ENCODE measurements at regions not wholly inside any gene's neighbourhood (a gene's known extent, or its start where the extent isn't known, plus 50 kb on each side); places are given as distances from the start of the nearest gene placed in this dataset.

DNA sequence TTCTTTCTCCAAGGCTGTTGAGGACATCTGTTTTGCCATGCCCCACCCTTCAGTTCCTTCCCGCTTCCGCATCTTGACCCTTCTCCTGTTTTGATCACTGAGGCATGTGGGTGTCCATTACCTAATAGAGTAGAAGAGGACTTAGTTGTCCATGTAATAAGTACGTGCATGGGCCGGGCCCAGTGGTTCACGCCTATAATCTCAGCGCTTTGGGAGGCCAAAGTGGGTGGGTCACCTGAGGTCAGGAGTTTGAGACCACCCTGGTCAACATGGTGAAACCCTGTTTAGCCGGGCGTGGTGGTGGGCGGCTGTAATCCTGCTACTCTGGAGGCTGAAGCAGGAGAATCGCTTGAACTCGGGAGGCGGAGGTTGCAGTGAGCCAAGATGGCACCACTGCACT, 637.8 kb upstream of the EEF2KMT start:
- Mint-ChIP-seq H3K9me3 (peaks cover 61% of the 10 kb centered on the region), H3K27me3 (ENCODE audit: insufficient read depth) (no peaks in the 10 kb centered on the region), H3K4me3 (no peak overlapping the region), H3K27ac (no peak overlapping the region), H3K4me1 (ENCODE audit: low read depth) (no peaks in the 10 kb centered on the region), H3K36me3 (ENCODE audit: low read depth) (peaks cover 6% of the 10 kb centered on the region; the same call in 1 of the 2 replicates)
- TF ChIP-seq, protein P1, sequence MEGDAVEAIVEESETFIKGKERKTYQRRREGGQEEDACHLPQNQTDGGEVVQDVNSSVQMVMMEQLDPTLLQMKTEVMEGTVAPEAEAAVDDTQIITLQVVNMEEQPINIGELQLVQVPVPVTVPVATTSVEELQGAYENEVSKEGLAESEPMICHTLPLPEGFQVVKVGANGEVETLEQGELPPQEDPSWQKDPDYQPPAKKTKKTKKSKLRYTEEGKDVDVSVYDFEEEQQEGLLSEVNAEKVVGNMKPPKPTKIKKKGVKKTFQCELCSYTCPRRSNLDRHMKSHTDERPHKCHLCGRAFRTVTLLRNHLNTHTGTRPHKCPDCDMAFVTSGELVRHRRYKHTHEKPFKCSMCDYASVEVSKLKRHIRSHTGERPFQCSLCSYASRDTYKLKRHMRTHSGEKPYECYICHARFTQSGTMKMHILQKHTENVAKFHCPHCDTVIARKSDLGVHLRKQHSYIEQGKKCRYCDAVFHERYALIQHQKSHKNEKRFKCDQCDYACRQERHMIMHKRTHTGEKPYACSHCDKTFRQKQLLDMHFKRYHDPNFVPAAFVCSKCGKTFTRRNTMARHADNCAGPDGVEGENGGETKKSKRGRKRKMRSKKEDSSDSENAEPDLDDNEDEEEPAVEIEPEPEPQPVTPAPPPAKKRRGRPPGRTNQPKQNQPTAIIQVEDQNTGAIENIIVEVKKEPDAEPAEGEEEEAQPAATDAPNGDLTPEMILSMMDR (IDR thresholded peaks at IDR 0.05), result no peak
- no peak for DNase-seq

DNA sequence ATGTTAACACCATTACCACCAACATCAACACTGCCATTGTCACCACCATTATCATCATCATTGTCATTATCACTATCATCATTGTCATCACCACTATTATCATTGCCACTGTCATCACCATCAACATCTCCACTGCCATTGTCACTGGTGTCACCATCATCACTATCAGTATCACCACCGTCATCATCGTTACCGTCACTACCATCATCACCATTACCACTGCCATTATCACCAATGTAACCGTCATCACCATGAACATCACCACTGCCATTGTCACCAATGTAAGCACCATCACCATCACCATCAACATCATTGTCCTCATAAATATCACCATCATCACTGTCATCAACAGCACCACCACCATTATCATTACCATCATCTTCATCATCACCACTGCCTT, 633.2 kb upstream of the EEF2KMT start:
- H3K27me3 Mint-ChIP-seq (ENCODE audit: insufficient read depth), result no peaks in the 10 kb centered on the region
- H3K4me1 Mint-ChIP-seq (ENCODE audit: low read depth), result no peaks in the 10 kb centered on the region
- H3K27ac Mint-ChIP-seq, result no peak overlapping the region
- TF ChIP-seq, protein P1 (IDR thresholded peaks at IDR 0.05), result no peak
- no peaks in the 10 kb centered on the region for H3K36me3 Mint-ChIP-seq (ENCODE audit: low read depth)
- no peak overlapping the region for H3K4me3 Mint-ChIP-seq
- no peak for DNase-seq
- peaks cover 51% of the 10 kb centered on the region for H3K9me3 Mint-ChIP-seq

DNA sequence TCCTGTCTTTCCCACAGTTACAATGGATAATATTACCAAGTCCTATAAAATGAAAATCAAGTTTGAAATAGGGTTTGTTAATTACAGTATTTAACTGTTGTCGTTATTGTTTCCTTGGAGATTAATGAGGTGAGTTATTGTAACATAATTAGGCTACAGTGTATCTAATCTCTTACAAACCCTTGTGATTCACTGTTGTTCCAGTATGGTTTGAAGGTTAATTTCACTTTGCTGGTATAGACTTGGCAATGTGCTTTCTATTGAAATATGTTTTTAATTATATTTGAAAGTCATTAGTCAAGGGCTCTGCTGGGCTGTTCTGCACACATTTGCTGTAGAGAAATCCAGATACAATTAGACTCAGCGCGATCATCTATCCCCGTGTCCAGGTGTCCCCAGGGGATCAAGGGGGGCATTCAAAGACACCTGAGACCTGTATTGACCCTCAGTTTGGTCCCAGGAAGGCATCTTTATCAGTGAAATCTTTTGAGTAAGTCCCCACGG, 624.6 kb upstream of the EEF2KMT start:
- no peaks in the 10 kb centered on the region; the same call in 1 of the 2 replicates for H3K36me3 Mint-ChIP-seq (ENCODE audit: low read depth)
- no peak overlapping the region for H3K4me3 Mint-ChIP-seq
- peaks cover 29% of the 10 kb centered on the region for H3K9me3 Mint-ChIP-seq
- H3K27ac Mint-ChIP-seq, result no peak overlapping the region
- H3K4me1 Mint-ChIP-seq (ENCODE audit: low read depth), result no peaks in the 10 kb centered on the region
- no peaks in the 10 kb centered on the region; the same call in 1 of the 2 replicates for H3K27me3 Mint-ChIP-seq (ENCODE audit: insufficient read depth)
- TF ChIP-seq, protein P1 (IDR thresholded peaks at IDR 0.05), result no peak
- DNase-seq, result no peak

DNA sequence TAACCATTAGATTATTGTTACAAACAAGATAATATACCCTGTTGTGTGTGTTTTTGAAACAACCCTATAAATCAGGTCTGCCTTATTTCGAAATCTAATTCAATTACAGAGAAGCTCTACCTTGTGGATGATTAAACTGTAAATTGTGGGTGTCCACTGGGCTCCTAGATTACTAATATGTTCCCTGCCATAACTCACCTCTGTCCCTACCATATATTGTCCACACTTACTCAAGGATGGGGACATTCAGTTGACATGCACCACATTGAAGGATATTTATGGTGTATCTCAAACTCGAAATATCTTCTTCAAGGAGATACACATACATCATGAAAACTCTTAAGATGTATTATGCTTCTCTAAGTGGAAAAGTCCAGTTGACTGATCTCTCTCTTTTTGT, 617.6 kb upstream of the EEF2KMT start:
- H3K4me3 Mint-ChIP-seq, result no peak overlapping the region
- H3K36me3 Mint-ChIP-seq (ENCODE audit: low read depth), result peaks cover 5% of the 10 kb centered on the region; the same call in 1 of the 2 replicates
- H3K4me1 Mint-ChIP-seq (ENCODE audit: low read depth), result no peaks in the 10 kb centered on the region
- peaks cover 2% of the 10 kb centered on the region; the same call in 1 of the 2 replicates for H3K27me3 Mint-ChIP-seq (ENCODE audit: insufficient read depth)
- peaks cover 41% of the 10 kb centered on the region for H3K9me3 Mint-ChIP-seq
- TF ChIP-seq, protein P1 (IDR thresholded peaks at IDR 0.05), result no peak
- no peak for DNase-seq
- no peak overlapping the region for H3K27ac Mint-ChIP-seq

DNA sequence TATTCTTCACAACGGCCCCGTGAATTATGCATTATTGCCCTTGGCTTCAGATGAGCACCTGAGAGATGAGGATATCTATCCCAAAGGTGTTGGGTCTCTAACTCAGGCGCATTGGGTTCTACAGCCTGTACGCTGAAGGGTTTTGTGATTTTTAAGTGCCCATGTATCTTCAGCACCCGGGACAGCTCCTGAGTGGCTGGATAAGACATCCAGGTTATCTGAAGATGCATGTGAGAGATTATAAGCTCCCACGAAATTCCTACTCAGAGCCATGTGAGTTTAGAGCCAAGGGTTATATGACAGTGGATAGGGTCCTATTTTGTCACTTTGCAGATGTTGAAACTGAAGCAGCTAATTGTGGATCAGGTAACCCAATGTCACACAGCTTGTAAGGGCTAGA, 612.3 kb upstream of the EEF2KMT start:
- TF ChIP-seq, protein P1 (IDR thresholded peaks at IDR 0.05), result no peak
- Mint-ChIP-seq H3K27me3 (ENCODE audit: insufficient read depth) (peaks cover 4% of the 10 kb centered on the region), H3K9me3 (peaks cover 59% of the 10 kb centered on the region), H3K4me3 (no peak overlapping the region), H3K36me3 (ENCODE audit: low read depth) (no peaks in the 10 kb centered on the region), H3K4me1 (ENCODE audit: low read depth) (no peaks in the 10 kb centered on the region), H3K27ac (no peak overlapping the region)
- no peak for DNase-seq

DNA sequence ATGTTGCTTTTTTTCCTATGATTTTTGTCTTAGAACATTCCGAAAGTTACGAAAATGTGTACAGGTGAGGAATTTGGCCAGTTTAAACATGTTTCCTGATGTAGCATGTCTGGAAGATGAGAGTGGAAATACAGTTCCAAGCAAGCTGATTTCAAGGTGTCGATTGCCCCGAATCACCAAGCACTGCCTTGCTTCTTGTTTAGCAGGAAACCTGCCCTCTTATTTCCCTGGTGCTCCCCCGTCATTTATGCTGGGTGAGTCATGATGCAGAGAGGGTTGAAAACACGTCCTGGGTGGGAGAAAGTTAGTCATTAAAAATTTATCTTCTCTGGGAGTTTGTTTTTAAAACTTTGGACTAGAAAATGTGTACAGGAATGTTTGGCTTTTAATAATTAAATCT, 608.6 kb upstream of the EEF2KMT start:
- Mint-ChIP-seq H3K36me3 (ENCODE audit: low read depth) (peaks cover 5% of the 10 kb centered on the region; the same call in 1 of the 2 replicates), H3K4me1 (ENCODE audit: low read depth) (no peaks in the 10 kb centered on the region), H3K4me3 (no peak overlapping the region), H3K27me3 (ENCODE audit: insufficient read depth) (peaks cover 4% of the 10 kb centered on the region), H3K9me3 (peaks cover 58% of the 10 kb centered on the region), H3K27ac (no peak overlapping the region)
- TF ChIP-seq, protein P1 (IDR thresholded peaks at IDR 0.05), result no peak
- no peak for DNase-seq
